ENCODE measurements at regions not wholly inside any gene's neighbourhood (a gene's known extent, or its start where the extent isn't known, plus 50 kb on each side); places are given as distances from the start of the nearest gene placed in this dataset.
"Not testable (repeated sequence)": the region's sequence is repeated elsewhere in the genome, so short reads cannot be mapped to it uniquely, and the experiment has no call there.

- DNase-seq: not testable (repeated sequence)
Measured at GRCh38 chr7:142636107-142636506, 113.2 kb upstream of the PRSS1 start.

GRCh38 chr7:142632271-142633134, 116.8 kb upstream of the PRSS1 start:
- DNase-seq: peak; percentile 36

- DNase-seq: no peak
Measured at GRCh38 chr7:142629588-142630260, 119.5 kb upstream of the PRSS1 start.

GRCh38 chr7:142628945-142629344, 120.3 kb upstream of the PRSS1 start:
- no peak for DNase-seq

- not testable (repeated sequence) for DNase-seq
Measured at GRCh38 chr7:142627223-142627622, 122.0 kb upstream of the PRSS1 start.

- no peak for DNase-seq
Measured at GRCh38 chr7:142626420-142627035, 122.7 kb upstream of the PRSS1 start.

- not testable (repeated sequence) for DNase-seq
Measured at GRCh38 chr7:142625216-142625615, 124.1 kb upstream of the PRSS1 start.

GRCh38 chr7:142620402-142620801, 128.9 kb upstream of the PRSS1 start:
- no peak for DNase-seq

- no peak for DNase-seq
Measured at GRCh38 chr7:142618655-142619351, 130.5 kb upstream of the PRSS1 start.

- no peak for DNase-seq
Measured at GRCh38 chr7:142616842-142617241, 132.4 kb upstream of the PRSS1 start.

- DNase-seq: no peak
Measured at GRCh38 chr7:142616121-142616643, 133.1 kb upstream of the PRSS1 start.

- no peak for DNase-seq
Measured at GRCh38 chr7:142615508-142615907, 133.8 kb upstream of the PRSS1 start.

- DNase-seq: no peak
Measured at GRCh38 chr7:142614116-142614515, 135.2 kb upstream of the PRSS1 start.

- no peak for DNase-seq
Measured at GRCh38 chr7:142612237-142612881, 136.9 kb upstream of the PRSS1 start.

- no peak for DNase-seq
Measured at GRCh38 chr7:142611566-142612236, 137.6 kb upstream of the PRSS1 start.

- no peak for DNase-seq
Measured at GRCh38 chr7:142608630-142609428, 140.4 kb upstream of the PRSS1 start.

GRCh38 chr7:142607351-142607750, 141.9 kb upstream of the PRSS1 start:
- DNase-seq: no peak

- no peak for DNase-seq
Measured at GRCh38 chr7:142606081-142606480, 143.2 kb upstream of the PRSS1 start.

- DNase-seq: no peak
Measured at GRCh38 chr7:142604671-142605070, 144.6 kb upstream of the PRSS1 start.

- peak; percentile 2 for DNase-seq
Measured at GRCh38 chr7:142603870-142604448, 145.3 kb upstream of the PRSS1 start.

GRCh38 chr7:142602756-142603155, 146.5 kb upstream of the PRSS1 start:
- DNase-seq: no peak

All from DMS153 (cell line).